Suppressor macrophage treated with lipopolysaccharide for 1 hour (primary cell): ENCODE measurements at regions not wholly inside any gene's neighbourhood (a gene's known extent, or its start where the extent isn't known, plus 50 kb on each side); places are given as distances from the start of the nearest gene placed in this dataset.
"Not testable (repeated sequence)": the region's sequence is repeated elsewhere in the genome, so short reads cannot be mapped to it uniquely, and the experiment has no call there.

ENCODE experiments used
- DNase-seq, 3 donors: peaks; one replicate each; pipeline ENCODE4 v3.0.0-alpha.2; 2020 to 2022

GRCh38 chr7:50854247-50854646 lies 71.6 kb upstream of the GRB10 start:
- no peak for DNase-seq

- DNase-seq = no peak
These were observed 70.6 kb upstream of the GRB10 start for GRCh38 chr7:50853311-50853710.

GRCh38 chr7:50852901-50853300 lies 70.2 kb upstream of the GRB10 start:
- no peak for DNase-seq

- DNase-seq = no peak
These were observed 69.2 kb upstream of the GRB10 start for GRCh38 chr7:50851891-50852290.

- DNase-seq = no peak
These were observed 68.8 kb upstream of the GRB10 start for GRCh38 chr7:50851451-50851850.

GRCh38 chr7:50849991-50850390 lies 67.3 kb upstream of the GRB10 start:
- no peak for DNase-seq

GRCh38 chr7:50848203-50848602 lies 65.5 kb upstream of the GRB10 start:
- DNase-seq = no peak

- DNase-seq = not testable (repeated sequence)
These were observed 62.2 kb upstream of the GRB10 start for GRCh38 chr7:50844861-50845260.

- DNase-seq = no peak
These were observed 59.3 kb upstream of the GRB10 start for GRCh38 chr7:50842041-50842440.

GRCh38 chr7:50838675-50839377 lies 56.1 kb upstream of the GRB10 start:
- no peak for DNase-seq

GRCh38 chr7:50837965-50838364 lies 55.3 kb upstream of the GRB10 start:
- DNase-seq = no peak

- DNase-seq = no peak
These were observed 54.0 kb upstream of the GRB10 start for GRCh38 chr7:50836646-50837045.

- no peak for DNase-seq
These were observed 52.5 kb upstream of the GRB10 start for GRCh38 chr7:50835156-50835555.

GRCh38 chr7:50834679-50835078 lies 52.0 kb upstream of the GRB10 start:
- DNase-seq = no peak

GRCh38 chr7:50834031-50834535 lies 51.4 kb upstream of the GRB10 start:
- no peak for DNase-seq

- no peak for DNase-seq
These were observed 50.0 kb upstream of the GRB10 start for GRCh38 chr7:50832744-50833143.
